B cell (primary cell): ENCODE measurements at regions not wholly inside any gene's neighbourhood (a gene's known extent, or its start where the extent isn't known, plus 50 kb on each side); places are given as distances from the start of the nearest gene placed in this dataset.

Experiments
- ATAC-seq: fragments of 200-7000 bp; cut with Tn5 transposase; one replicate; pipeline ENCODE4 v1.10.0; 2021; ENCODE audit warnings: low read depth, mild to moderate bottlenecking, moderate number of reproducible peaks, moderate library complexity
- CTCF ChIA-PET: fragments of 350-600 bp; sonication (Branson Sonifier 250); formaldehyde crosslinking; loops from one replicate; lab custom pipeline; 2021; ENCODE audit warnings: antibody characterized with exemption, inconsistent platforms; lab: Charles Lee
- POLR2A ChIA-PET: fragments of 350-600 bp; sonication (Branson Sonifier 250); formaldehyde crosslinking; loops from one replicate; lab custom pipeline; 2021; ENCODE audit warnings: antibody characterized with exemption; lab: Charles Lee
- DNase-seq: peaks from one replicate; pipeline ENCODE4 v3.0.0; 2013
- H2AFZ ChIP-seq: 2 replicates; pipeline ENCODE4 v1.6.1; 2012; ENCODE audit warnings: mild to moderate bottlenecking, low read depth, low read length; ENCODE audit not compliant: insufficient read depth, poor library complexity, severe bottlenecking
- H3K27ac ChIP-seq, 2 donors: 1 replicate in 1 of 2; 2 replicates in 1 of 2; pipeline ENCODE4 v1.5.1; 2012 to 2013; ENCODE audit warnings: low read length in 2 of 2, mild to moderate bottlenecking in 2 of 2, moderate library complexity in 1 of 2
- H3K27me3 ChIP-seq, 4 experiments: fragments of 200-600 bp in 1 of 4; sonication (generic) in 1 of 4; replicated peaks in 1 of 4; 1 replicate in 2 of 4; 2 replicates in 2 of 4; pipeline versions ENCODE4 v1.6.1 to v1.7.0; 2013 to 2016; ENCODE audit warnings: low read length in 3 of 4, mild to moderate bottlenecking in 2 of 4, mixed read lengths in 1 of 4, moderate library complexity in 1 of 4; ENCODE audit not compliant: insufficient read depth in 4 of 4, control insufficient read depth in 3 of 4; ENCODE audit errors: control extremely low read depth in 1 of 4
- H3K36me3 ChIP-seq, 2 experiments: replicated peaks in 1 of 2; 1 replicate in 1 of 2; 2 replicates in 1 of 2; pipeline versions ENCODE4 v1.6.1 to v1.7.1; 2013; ENCODE audit warnings: low read length in 1 of 2; ENCODE audit not compliant: insufficient read depth in 2 of 2, control insufficient read depth in 1 of 2; ENCODE audit errors: control extremely low read depth in 1 of 2, extremely low read depth in 1 of 2
- H3K4me1 ChIP-seq, 2 donors: fragments of 200-600 bp in 1 of 2; sonication (generic) in 1 of 2; 1 replicate in 1 of 2; 2 replicates in 1 of 2; pipeline versions ENCODE4 v1.5.1 to v1.6.1; 2013 to 2017; ENCODE audit warnings: low read length in 2 of 2; ENCODE audit not compliant: control insufficient read depth in 2 of 2, insufficient read depth in 2 of 2
- H3K4me2 ChIP-seq: replicated peaks from 2 replicates; pipeline ENCODE3; 2012; ENCODE audit warnings: mild to moderate bottlenecking, low read depth, low read length; ENCODE audit not compliant: poor library complexity, severe bottlenecking
- H3K4me3 ChIP-seq, 5 experiments: fragments of 200-600 bp in 1 of 5; sonication (generic) in 1 of 5; 1 replicate in 3 of 5; 2 replicates in 2 of 5; pipeline versions ENCODE4 v1.5.1 to v1.7.0; 2011 to 2016; ENCODE audit warnings: low read length in 4 of 5, mild to moderate bottlenecking in 4 of 5, low read depth in 2 of 5, control low read depth in 1 of 5, moderate library complexity in 1 of 5; ENCODE audit not compliant: insufficient read depth in 1 of 5; ENCODE audit errors: control extremely low read depth in 1 of 5, extremely low read depth in 1 of 5
- H3K79me2 ChIP-seq: fragments of 200-600 bp; sonication (generic); one replicate; pipeline ENCODE4 v1.6.0; 2016; ENCODE audit warnings: low read length; ENCODE audit not compliant: control insufficient read depth, insufficient read depth
- H3K9ac ChIP-seq: fragments of 200-600 bp; sonication (generic); 2 replicates; pipeline ENCODE4 v1.6.1; 2017; ENCODE audit warnings: mild to moderate bottlenecking, low read length, moderate library complexity
- H3K9me3 ChIP-seq, 3 donors: one replicate each; pipeline versions ENCODE4 v1.6.1 to v1.7.1; 2013; ENCODE audit warnings: low read length in 2 of 3; ENCODE audit not compliant: control insufficient read depth in 2 of 3, insufficient read depth in 1 of 3; ENCODE audit errors: control extremely low read depth in 1 of 3
- H4K20me1 ChIP-seq: 2 replicates; pipeline ENCODE4 v1.6.0; 2012; ENCODE audit warnings: mild to moderate bottlenecking, low read length; ENCODE audit not compliant: insufficient read depth, control insufficient read depth, poor library complexity, severe bottlenecking
- H3K27ac Mint-ChIP-seq: one replicate; pipeline ENCODE4 v1.8.0; 2021; ENCODE audit warnings: mixed read lengths
- H3K27me3 Mint-ChIP-seq: one replicate; pipeline ENCODE4 v1.8.0; 2021; ENCODE audit warnings: mixed read lengths
- H3K4me1 Mint-ChIP-seq: one replicate; pipeline ENCODE4 v1.8.0; 2021; ENCODE audit warnings: mixed read lengths
- H3K4me3 Mint-ChIP-seq: one replicate; pipeline ENCODE4 v1.8.0; 2021; ENCODE audit warnings: mixed read lengths
- H3K9me3 Mint-ChIP-seq: one replicate; pipeline ENCODE4 v1.8.0; 2022; ENCODE audit warnings: mixed read lengths; ENCODE audit not compliant: insufficient read depth
- CTCF ChIP-seq: fragments of 200-600 bp; IDR thresholded peaks from one replicate; pipeline ENCODE4 v1.8.0; 2022; ENCODE audit warnings: antibody characterized with exemption, mild to moderate bottlenecking
- EZH2 ChIP-seq: IDR thresholded peaks from 2 replicates; pipeline ENCODE4 v1.6.1; 2012; ENCODE audit warnings: borderline replicate concordance, low read depth, mild to moderate bottlenecking, moderate library complexity, low read length; ENCODE audit not compliant: insufficient read depth, poor library complexity, severe bottlenecking
- WGBS: methylation state at CpG from one replicate; pipeline ENCODE4 v1.1.5; 2013; ENCODE audit warnings: missing lambda C conversion rate; ENCODE audit not compliant: insufficient coverage; 5-methylcytosine and 5-hydroxymethylcytosine counted together
- intact Hi-C: fragments of 100-400 bp; cut with micrococcal nuclease; formaldehyde crosslinking; loops from one replicate; pipeline ENCODE4 v1.10.0; 2022

GRCh38 chr6:90758741-90759140 is 171.9 kb upstream of the MAP3K7 start:
- 100% methylated on average over 1 of the region's 3 CpGs for WGBS
- POLR2A ChIA-PET, result no interaction called here
- no peak for TF ChIP-seq EZH2
- TF ChIP-seq CTCF, result no peak
- Histone ChIP-seq H3K4me2 (no peak overlapping the region), H4K20me1 (no peaks in the 10 kb centered on the region), H3K27ac (no peak overlapping the region), H3K79me2 (no peaks in the 10 kb centered on the region), H2AFZ (no peak overlapping the region), H3K9ac (no peak overlapping the region), H3K36me3 (no peaks in the 10 kb centered on the region), H3K9me3 (no peaks in the 10 kb centered on the region), H3K4me3 (no peak overlapping the region), H3K4me1 (no peaks in the 10 kb centered on the region), H3K27me3 (peaks cover 0 to 3% (median 0%) of the 10 kb centered on the region in 4 experiments)
- ATAC-seq (no peak), DNase-seq (no peak)
- Mint-ChIP-seq H3K9me3 (no peaks in the 10 kb centered on the region), H3K4me1 (no peaks in the 10 kb centered on the region), H3K27ac (no peak overlapping the region), H3K27me3 (peaks cover 12% of the 10 kb centered on the region), H3K4me3 (no peak overlapping the region)
- intact Hi-C loops, result no loop called here
- CTCF ChIA-PET, result no interaction called here

DNA sequence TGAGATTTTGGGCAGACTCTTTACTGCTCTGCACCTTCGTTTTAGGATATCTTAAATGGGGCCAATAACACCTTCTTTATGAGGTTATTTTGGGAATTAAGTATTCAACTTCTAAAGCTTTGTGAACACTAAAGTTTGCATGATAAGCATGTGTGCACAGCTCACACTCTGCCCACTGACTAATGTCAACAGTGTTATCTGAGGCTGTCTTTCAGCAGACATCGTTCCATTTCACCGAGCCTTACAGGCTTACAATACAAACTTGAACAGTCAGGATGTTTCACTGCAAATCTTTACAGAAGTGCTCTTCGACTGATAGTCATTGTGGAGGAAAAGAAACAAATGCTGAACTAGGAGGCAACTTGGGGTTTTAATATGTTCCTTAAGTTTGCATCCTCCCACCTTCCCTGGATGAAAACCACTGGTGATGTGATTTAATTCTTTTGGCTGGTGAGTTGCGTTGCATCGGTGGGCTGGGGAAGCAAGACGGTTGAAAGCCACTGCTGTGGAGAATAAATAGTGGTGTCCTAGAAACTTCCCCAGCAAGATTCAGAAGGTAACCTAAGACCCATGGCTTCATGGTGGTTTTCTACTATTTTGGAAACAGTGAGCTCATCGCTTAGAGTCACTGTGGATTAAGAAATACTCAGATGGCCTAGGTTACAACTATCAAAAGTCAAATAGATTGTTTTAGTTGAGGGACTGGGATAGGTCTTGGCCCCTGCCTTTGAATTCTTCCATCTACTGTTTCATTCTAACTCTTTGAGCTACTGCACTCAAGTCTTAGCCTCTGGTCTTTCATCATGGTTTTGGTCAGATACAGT is 167.2 kb upstream of the MAP3K7 start:
- Mint-ChIP-seq H3K4me1 (no peaks in the 10 kb centered on the region), H3K9me3 (no peaks in the 10 kb centered on the region), H3K27me3 (peaks cover 16% of the 10 kb centered on the region), H3K4me3 (no peak overlapping the region), H3K27ac (no peak overlapping the region)
- no peaks in the 10 kb centered on the region for H4K20me1 ChIP-seq
- WGBS, result 100% methylated on average over 2 of the region's 8 CpGs
- ATAC-seq (no peak), DNase-seq (no peak)
- TF ChIP-seq CTCF (no peak), EZH2 (no peak)
- H3K79me2 ChIP-seq, result no peaks in the 10 kb centered on the region
- no peaks in the 10 kb centered on the region for H3K9me3 ChIP-seq
- H3K36me3 ChIP-seq, result no peaks in the 10 kb centered on the region
- CTCF ChIA-PET, result no interaction called here
- no peak overlapping the region for H2AFZ ChIP-seq
- H3K4me2 ChIP-seq, result no peak overlapping the region
- H3K4me3 ChIP-seq, result no peak overlapping the region
- POLR2A ChIA-PET, result no interaction called here
- no peak overlapping the region for H3K9ac ChIP-seq
- no peak overlapping the region for H3K27ac ChIP-seq
- intact Hi-C loops, result no loop called here
- H3K27me3 ChIP-seq, result peaks cover 0 to 5% (median 1%) of the 10 kb centered on the region in 4 experiments
- H3K4me1 ChIP-seq, result no peaks in the 10 kb centered on the region
